ENCODE measurements at regions not wholly inside any gene's neighbourhood (a gene's known extent, or its start where the extent isn't known, plus 50 kb on each side); places are given as distances from the start of the nearest gene placed in this dataset.

- TF ChIP-seq RAD21 (IDR thresholded peaks at IDR 0.05; ENCODE audit: low read length) (no peak), YY1 (IDR thresholded peaks at IDR 0.05; ENCODE audit: low read depth) (no peak), FOXM1 (IDR thresholded peaks at IDR 0.05; ENCODE audit: low read depth) (no peak), RFX5 (IDR thresholded peaks at IDR 0.05; ENCODE audit: low read length) (no peak), ZBTB33 (IDR thresholded peaks at IDR 0.05; ENCODE audit: borderline replicate concordance, low read depth) (no peak), USF1 (IDR thresholded peaks at IDR 0.05; ENCODE audit: borderline replicate concordance, low read depth) (no peak), NRF1 (IDR thresholded peaks at IDR 0.05; ENCODE audit: low read depth, low read length) (no peak), POLR2AphosphoS5 (IDR thresholded peaks at IDR 0.05; ENCODE audit: low read depth, low read length) (no peak), IRF3 (IDR thresholded peaks at IDR 0.05; ENCODE audit: low read depth, low read length) (no peak), MXI1 (IDR thresholded peaks at IDR 0.05; ENCODE audit: low read depth, low read length) (no peak)
- no peaks in the 10 kb centered on the region; a peak in 1 of 4 replicates for H3K4me1 ChIP-seq (ENCODE audit: control insufficient read depth in 1 of 2, insufficient read depth in 2 of 2, low read depth in 1 of 2, low read length in 1 of 2)
- no peaks in the 10 kb centered on the region for H3K9me3 ChIP-seq
- no peak overlapping the region for H3K9ac ChIP-seq
- ChIA-PET POLR2A (no interaction called here), CTCF (interaction anchor here (0.7 kb wide), 1 partner anchor 11 kb away, joined by 3 read pairs; no protein-coding TSS in a partner anchor)
- no peaks in the 10 kb centered on the region for H3K36me3 ChIP-seq (replicated peaks in 1 of 2; ENCODE audit: control insufficient read depth in 1 of 2, insufficient read depth in 2 of 2, low read length in 1 of 2)
- DNase-seq, result no peak
- H2AFZ ChIP-seq (ENCODE audit: low read depth), result no peak overlapping the region
- H3K79me2 ChIP-seq (ENCODE audit: insufficient read depth), result no peaks in the 10 kb centered on the region
- no peaks in the 10 kb centered on the region for H3F3A ChIP-seq (replicated peaks; ENCODE audit: insufficient read depth)
- no peak overlapping the region for H3K4me3 ChIP-seq (ENCODE audit: low read depth in 2 of 2, low read length in 1 of 2)
- no peaks in the 10 kb centered on the region for H4K20me1 ChIP-seq (ENCODE audit: insufficient read depth)
- H3K9me2 ChIP-seq, result no peaks in the 10 kb centered on the region
- H3K27ac ChIP-seq (ENCODE audit: low read depth in 2 of 2, low read length in 1 of 2), result no peak overlapping the region
- no peaks in the 10 kb centered on the region for H3K27me3 ChIP-seq (ENCODE audit: insufficient read depth)
- no peak overlapping the region for H3K4me2 ChIP-seq
These were observed 190.1 kb upstream of the RMST start for GRCh38 chr12:97272471-97272870.

GRCh38 chr12:97274386-97274785 lies 188.2 kb upstream of the RMST start:
- DNase-seq, result no peak
- no peak overlapping the region for H3K27ac ChIP-seq (ENCODE audit: low read depth in 2 of 2, low read length in 1 of 2)
- no peak for TF ChIP-seq CHD2 (IDR thresholded peaks at IDR 0.05; ENCODE audit: low read length, partially characterized antibody)
- TF ChIP-seq GABPA (IDR thresholded peaks at IDR 0.05; ENCODE audit: low read depth), result no peak
- no peak for TF ChIP-seq ZBTB33 (IDR thresholded peaks at IDR 0.05; ENCODE audit: borderline replicate concordance, low read depth)
- no peak for TF ChIP-seq REST (IDR thresholded peaks at IDR 0.05; ENCODE audit: low read depth, low read length)
- TF ChIP-seq USF2 (IDR thresholded peaks at IDR 0.05; ENCODE audit: borderline replicate concordance, low read depth, low read length), result no peak
- TF ChIP-seq ELF1 (IDR thresholded peaks at IDR 0.05), result no peak
- TF ChIP-seq TCF12 (IDR thresholded peaks at IDR 0.05), result no peak
- no peak for TF ChIP-seq FOSL2 (IDR thresholded peaks at IDR 0.05; ENCODE audit: borderline replicate concordance, low read depth)
- no peak overlapping the region for H2AFZ ChIP-seq (ENCODE audit: low read depth)
- no peaks in the 10 kb centered on the region for H3F3A ChIP-seq (replicated peaks; ENCODE audit: insufficient read depth)
- H3K4me1 ChIP-seq (ENCODE audit: control insufficient read depth in 1 of 2, insufficient read depth in 2 of 2, low read depth in 1 of 2, low read length in 1 of 2), result no peaks in the 10 kb centered on the region; a peak in 1 of 4 replicates
- no peak overlapping the region for H3K4me3 ChIP-seq (ENCODE audit: low read depth in 2 of 2, low read length in 1 of 2)
- no peak overlapping the region for H3K4me2 ChIP-seq
- no peaks in the 10 kb centered on the region for H4K20me1 ChIP-seq (ENCODE audit: insufficient read depth)
- H3K79me2 ChIP-seq (ENCODE audit: insufficient read depth), result no peaks in the 10 kb centered on the region
- H3K27me3 ChIP-seq (ENCODE audit: insufficient read depth), result no peaks in the 10 kb centered on the region
- ChIA-PET CTCF (interaction anchor here (0.9 kb wide), 1 partner anchor 16 kb away, joined by 3 read pairs; no protein-coding TSS in a partner anchor), POLR2A (no interaction called here)
- no peaks in the 10 kb centered on the region for H3K36me3 ChIP-seq (replicated peaks in 1 of 2; ENCODE audit: control insufficient read depth in 1 of 2, insufficient read depth in 2 of 2, low read length in 1 of 2)
- no peaks in the 10 kb centered on the region for H3K9me2 ChIP-seq
- WGBS (ENCODE audit: low lambda C conversion rate), result 15% methylated on average over 2 of the region's 2 CpGs
- no peaks in the 10 kb centered on the region for H3K9me3 ChIP-seq
- no peak overlapping the region for H3K9ac ChIP-seq
